ENCODE measurements at regions not wholly inside any gene's neighbourhood (a gene's known extent, or its start where the extent isn't known, plus 50 kb on each side); places are given as distances from the start of the nearest gene placed in this dataset.
"Not testable (repeated sequence)": the region's sequence is repeated elsewhere in the genome, so short reads cannot be mapped to it uniquely, and the experiment has no call there.

GRCh38 chr10:30196559-30196958 is 137.2 kb upstream of the JCAD start:
- DNase-seq (ENCODE audit: low spot score): not testable (repeated sequence)

- no peak for DNase-seq (ENCODE audit: low spot score)
Measured at GRCh38 chr10:30192846-30193608, 133.6 kb upstream of the JCAD start.

- DNase-seq (ENCODE audit: low spot score): no peak
Measured at GRCh38 chr10:30190577-30191552, 131.5 kb upstream of the JCAD start.

GRCh38 chr10:30189238-30189580 is 129.8 kb upstream of the JCAD start:
- no peak for DNase-seq (ENCODE audit: low spot score)

- no peak for DNase-seq (ENCODE audit: low spot score)
Measured at GRCh38 chr10:30188556-30189237, 129.3 kb upstream of the JCAD start.

GRCh38 chr10:30188101-30188500 is 128.7 kb upstream of the JCAD start:
- no peak for DNase-seq (ENCODE audit: low spot score)

- no peak for DNase-seq (ENCODE audit: low spot score)
Measured at GRCh38 chr10:30187010-30187409, 127.6 kb upstream of the JCAD start.

- DNase-seq (ENCODE audit: low spot score): peak; percentile 65
Measured at GRCh38 chr10:30186371-30186875, 127.0 kb upstream of the JCAD start.

GRCh38 chr10:30185916-30186315 is 126.5 kb upstream of the JCAD start:
- DNase-seq (ENCODE audit: low spot score): no peak

GRCh38 chr10:30185341-30185740 is 126.0 kb upstream of the JCAD start:
- DNase-seq (ENCODE audit: low spot score): no peak

- DNase-seq (ENCODE audit: low spot score): no peak
Measured at GRCh38 chr10:30184397-30185033, 125.1 kb upstream of the JCAD start.

GRCh38 chr10:30183055-30183402 is 123.6 kb upstream of the JCAD start:
- DNase-seq (ENCODE audit: low spot score): no peak

GRCh38 chr10:30182191-30183054 is 123.0 kb upstream of the JCAD start:
- peak; percentile 74 for DNase-seq (ENCODE audit: low spot score)

GRCh38 chr10:30178356-30178964 is 119.1 kb upstream of the JCAD start:
- no peak for DNase-seq (ENCODE audit: low spot score)

GRCh38 chr10:30176776-30177533 is 117.6 kb upstream of the JCAD start:
- DNase-seq (ENCODE audit: low spot score): no peak

- no peak for DNase-seq (ENCODE audit: low spot score)
Measured at GRCh38 chr10:30176182-30176581, 116.8 kb upstream of the JCAD start.

GRCh38 chr10:30172673-30173072 is 113.3 kb upstream of the JCAD start:
- no peak for DNase-seq (ENCODE audit: low spot score)

GRCh38 chr10:30172091-30172490 is 112.7 kb upstream of the JCAD start:
- no peak for DNase-seq (ENCODE audit: low spot score)

GRCh38 chr10:30171601-30172000 is 112.2 kb upstream of the JCAD start:
- no peak for DNase-seq (ENCODE audit: low spot score)

- no peak for DNase-seq (ENCODE audit: low spot score)
Measured at GRCh38 chr10:30170814-30171213, 111.4 kb upstream of the JCAD start.

Measured in SW480 (cell line).